Body of pancreas (tissue), 4 donors: ENCODE measurements at regions not wholly inside any gene's neighbourhood (a gene's known extent, or its start where the extent isn't known, plus 50 kb on each side); places are given as distances from the start of the nearest gene placed in this dataset.

Experiments
- ATAC-seq: fragments of 150-250 bp; one replicate; pipeline ENCODE4 v1.9.1; 2016
- DNase-seq, 4 donors: peaks; one replicate each; pipeline ENCODE4 v3.0.0-alpha.2; 2019
- H3K27ac ChIP-seq, 4 donors: fragments of 200-600 bp; sonication (generic); 1 replicate in 3 of 4; 2 replicates in 1 of 4; pipeline versions ENCODE4 v1.5.1 to v1.6.1; 2016 to 2019; ENCODE audit warnings: mild to moderate bottlenecking in 1 of 4, mixed read lengths in 1 of 4, moderate library complexity in 1 of 4
- H3K27me3 ChIP-seq, 2 donors: fragments of 200-600 bp; sonication (generic); one replicate each; pipeline ENCODE4 v1.6.0; 2016; ENCODE audit warnings: mild to moderate bottlenecking in 1 of 2
- H3K36me3 ChIP-seq, 2 donors: fragments of 200-600 bp; sonication (generic); replicated peaks in 1 of 2; 2 replicates each; pipeline ENCODE4 v1.5.1; 2016; ENCODE audit warnings: low read depth in 2 of 2; ENCODE audit not compliant: insufficient read depth in 1 of 2
- H3K4me1 ChIP-seq: fragments of 200-600 bp; sonication (generic); one replicate; pipeline ENCODE4 v1.6.0; 2016
- H3K4me3 ChIP-seq, 2 donors: fragments of 200-600 bp; sonication (generic); 1 replicate in 1 of 2; 2 replicates in 1 of 2; pipeline ENCODE4 v1.5.1; 2016 to 2019
- H3K9me3 ChIP-seq, 3 donors: fragments of 200-600 bp; sonication (generic); 1 replicate in 2 of 3; 2 replicates in 1 of 3; pipeline ENCODE4 v1.5.1; 2016
- CTCF ChIP-seq, 7 experiments: fragments of 450-650 bp in 4 of 7; fragments of 200-600 bp in 3 of 7; sonication (generic) in 3 of 7; IDR thresholded peaks; one replicate each; pipeline ENCODE4 v1.5.1; 2016 to 2019; ENCODE audit warnings: antibody characterized with exemption in 7 of 7
- POLR2A ChIP-seq, 3 donors: fragments of 450-650 bp; IDR thresholded peaks; one replicate each; pipeline ENCODE4 v1.6.1; 2016; ENCODE audit warnings: antibody characterized with exemption in 3 of 3, mild to moderate bottlenecking in 2 of 3
- WGBS, 2 donors: methylation state at CpG; one replicate each; pipeline ENCODE4 v1.1.5; 2017; 5-methylcytosine and 5-hydroxymethylcytosine counted together
- intact Hi-C: fragments of 100-400 bp; cut with DNase I; formaldehyde crosslinking; loops from one replicate; pipeline ENCODE4 v1.15.1; 2023

- no peak overlapping the region for H3K27ac ChIP-seq
- DNase-seq = no peak
- no peak overlapping the region for H3K4me3 ChIP-seq
- H3K36me3 ChIP-seq = no peaks in the 10 kb centered on the region
- TF ChIP-seq CTCF (IDR thresholded peaks at IDR 0.05) = no peak
- TF ChIP-seq POLR2A (IDR thresholded peaks at IDR 0.05) = no peak
- H3K4me1 ChIP-seq = no peaks in the 10 kb centered on the region
- intact Hi-C loops = no loop called here
- H3K9me3 ChIP-seq = peaks cover 0 to 17% (median 0%) of the 10 kb centered on the region in 3 donors
- H3K27me3 ChIP-seq = no peaks in the 10 kb centered on the region
- ATAC-seq = no peak
These were observed 127.0 kb upstream of the PUM3 start for GRCh38 chr9:2970864-2971263.

- H3K36me3 ChIP-seq = no peaks in the 10 kb centered on the region
- TF ChIP-seq POLR2A (IDR thresholded peaks at IDR 0.05) (no peak), CTCF (IDR thresholded peaks at IDR 0.05) (no peak)
- no peak overlapping the region for H3K4me3 ChIP-seq
- no peaks in the 10 kb centered on the region for H3K27me3 ChIP-seq
- H3K9me3 ChIP-seq = peaks cover 0 to 12% (median 0%) of the 10 kb centered on the region in 3 donors
- ATAC-seq = no peak
- no peak for DNase-seq
- H3K4me1 ChIP-seq = no peaks in the 10 kb centered on the region
- H3K27ac ChIP-seq = no peak overlapping the region
- intact Hi-C loops = no loop called here
These were observed 123.9 kb upstream of the PUM3 start for GRCh38 chr9:2967766-2968165.

GRCh38 chr9:2966565-2967300 is 122.8 kb upstream of the PUM3 start:
- H3K36me3 ChIP-seq = no peaks in the 10 kb centered on the region
- no peak for TF ChIP-seq CTCF (IDR thresholded peaks at IDR 0.05)
- TF ChIP-seq POLR2A (IDR thresholded peaks at IDR 0.05) = no peak
- H3K4me1 ChIP-seq = no peaks in the 10 kb centered on the region
- H3K27ac ChIP-seq = no peak overlapping the region
- DNase-seq (no peak), ATAC-seq (no peak)
- intact Hi-C loops = no loop called here
- no peak overlapping the region for H3K4me3 ChIP-seq
- no peaks in the 10 kb centered on the region for H3K27me3 ChIP-seq
- H3K9me3 ChIP-seq = peaks cover 0 to 4% (median 0%) of the 10 kb centered on the region in 3 donors
- WGBS, 2 donors = 55 to 58% methylated on average over 10 of the region's 10 CpGs

- ATAC-seq (no peak), DNase-seq (no peak)
- Histone ChIP-seq H3K36me3 (no peaks in the 10 kb centered on the region), H3K4me1 (no peaks in the 10 kb centered on the region), H3K4me3 (no peak overlapping the region), H3K9me3 (no peaks in the 10 kb centered on the region), H3K27me3 (no peaks in the 10 kb centered on the region), H3K27ac (no peak overlapping the region)
- TF ChIP-seq CTCF (IDR thresholded peaks at IDR 0.05) = no peak
- TF ChIP-seq POLR2A (IDR thresholded peaks at IDR 0.05) = no peak
- intact Hi-C loops = no loop called here
- WGBS, 2 donors = 47 to 55% methylated on average over 6 of the region's 6 CpGs
These were observed 120.6 kb upstream of the PUM3 start for GRCh38 chr9:2964470-2964869.

DNA sequence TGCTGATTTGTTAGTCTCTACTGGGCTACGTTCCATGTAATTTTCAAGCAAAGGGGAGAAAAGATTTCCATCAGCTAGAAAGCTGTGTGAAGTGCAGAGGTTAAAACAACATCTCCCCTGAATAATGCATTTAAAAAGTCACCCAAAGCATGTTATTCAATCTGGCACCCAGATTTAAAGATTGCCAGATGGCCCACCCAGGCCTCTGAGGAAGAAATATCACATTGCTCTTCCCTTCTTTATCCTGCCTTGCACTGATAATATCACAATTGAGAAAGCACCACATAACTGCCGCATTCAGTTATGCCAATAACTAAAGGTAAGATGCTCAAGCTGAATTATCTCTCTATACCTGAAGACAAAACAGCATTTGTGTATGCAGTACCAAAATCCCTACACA is 119.4 kb upstream of the PUM3 start:
- Histone ChIP-seq H3K27ac (no peak overlapping the region), H3K4me3 (no peak overlapping the region), H3K4me1 (no peaks in the 10 kb centered on the region), H3K36me3 (no peaks in the 10 kb centered on the region), H3K9me3 (no peaks in the 10 kb centered on the region), H3K27me3 (no peaks in the 10 kb centered on the region)
- ATAC-seq (no peak), DNase-seq (no peak)
- intact Hi-C loops = no loop called here
- WGBS, 2 donors = 88 to 90% methylated on average over 2 of the region's 2 CpGs
- TF ChIP-seq CTCF (IDR thresholded peaks at IDR 0.05) (no peak), POLR2A (IDR thresholded peaks at IDR 0.05) (no peak)
